ENCODE measurements at regions not wholly inside any gene's neighbourhood (a gene's known extent, or its start where the extent isn't known, plus 50 kb on each side); places are given as distances from the start of the nearest gene placed in this dataset.

DNA sequence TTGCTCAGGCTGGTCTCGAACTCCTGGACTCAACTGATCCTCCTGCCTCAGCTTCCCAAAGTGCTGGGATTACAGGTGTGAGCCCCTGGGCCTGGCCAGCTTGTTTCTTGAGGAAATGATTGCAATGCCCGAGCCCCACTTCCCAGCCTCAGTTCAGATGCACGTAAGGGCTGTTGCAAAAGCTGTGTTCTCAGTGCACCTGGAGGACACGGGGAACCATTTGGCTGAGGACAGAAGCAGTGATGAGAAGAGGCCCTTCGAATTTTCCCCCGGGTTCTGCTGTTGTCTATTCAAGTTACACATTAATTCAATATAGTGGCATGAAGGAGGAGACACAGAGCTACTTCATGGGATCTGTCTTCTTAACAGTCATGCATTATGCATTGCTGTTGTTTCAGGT, 78.8 kb upstream of the WDR26 start:
- no peak overlapping the region for H3K9ac ChIP-seq (ENCODE audit: low read length)
- no peak overlapping the region for H4K8ac ChIP-seq (ENCODE audit: low read depth, low read length)
- no peak overlapping the region for H3K4me2 ChIP-seq (ENCODE audit: low read length)
- H4K12ac ChIP-seq (ENCODE audit: low read depth, low read length): no peak overlapping the region
- H3K4me1 ChIP-seq (ENCODE audit: control insufficient read depth in 1 of 2, insufficient read depth in 2 of 2, low read length in 2 of 2): peaks cover 5 to 6% of the 10 kb centered on the region in 2 experiments
- no peak overlapping the region for H3K4ac ChIP-seq (ENCODE audit: low read depth, low read length)
- peaks cover 2% of the 10 kb centered on the region for H3K79me1 ChIP-seq (ENCODE audit: low read length)
- no peak overlapping the region for H3K14ac ChIP-seq (ENCODE audit: low read length)
- H4K91ac ChIP-seq (ENCODE audit: low read depth, low read length): no peak overlapping the region
- no peak overlapping the region for H2BK5ac ChIP-seq (ENCODE audit: low read depth, low read length, poor library complexity)
- no peak overlapping the region for H3K27ac ChIP-seq (ENCODE audit: low read depth, low read length)
- H3K23ac ChIP-seq (ENCODE audit: low read length): no peak overlapping the region
- H2BK120ac ChIP-seq (ENCODE audit: insufficient read depth, low read length, poor library complexity): no peak overlapping the region
- no CpG with 5 or more reads among the region's 6 CpGs for WGBS (ENCODE audit: extremely low coverage, insufficient coverage, insufficient read length)
- no peak overlapping the region for H2AFZ ChIP-seq (ENCODE audit: insufficient read depth, low read length, poor library complexity)
- DNase-seq: no peak
- no peaks in the 10 kb centered on the region for H3K79me2 ChIP-seq (ENCODE audit: control insufficient read depth, insufficient read depth, low read length, poor library complexity)
- no peak overlapping the region for H2BK12ac ChIP-seq (ENCODE audit: low read length)
- H3K36me3 ChIP-seq (ENCODE audit: control insufficient read depth in 1 of 2, insufficient read depth in 2 of 2, low read length in 2 of 2): no peaks in the 10 kb centered on the region
- H2AK5ac ChIP-seq (ENCODE audit: low read length): no peak overlapping the region
- no peaks in the 10 kb centered on the region for H3K27me3 ChIP-seq (ENCODE audit: insufficient read depth, low read length)
- H3K9me3 ChIP-seq (ENCODE audit: insufficient read depth, low read depth, low read length): peaks cover 2% of the 10 kb centered on the region
- H3K18ac ChIP-seq (ENCODE audit: low read length): no peak overlapping the region
- no peak overlapping the region for H3K4me3 ChIP-seq (ENCODE audit: low read depth, low read length)

DNA sequence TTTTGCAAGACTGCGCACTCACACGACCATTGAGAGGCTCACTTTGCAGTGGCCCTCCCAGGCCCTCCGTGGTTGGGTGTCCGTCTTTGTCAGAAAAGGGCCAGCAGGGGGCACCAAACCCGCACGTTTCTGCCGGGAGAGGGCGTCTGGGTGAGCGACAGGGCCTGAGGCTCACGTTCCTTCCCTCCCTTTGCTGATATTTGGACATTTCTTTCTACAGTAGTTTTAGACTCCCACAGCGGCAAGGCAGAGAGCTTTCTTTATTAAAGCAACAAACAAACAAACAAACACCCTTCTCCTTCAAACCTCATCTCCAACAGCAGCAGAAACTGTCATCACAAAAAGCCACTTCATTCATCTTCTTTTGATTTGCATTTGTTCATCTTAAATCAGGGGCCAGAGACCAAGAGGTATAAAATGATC, 79.2 kb upstream of the WDR26 start:
- no peak overlapping the region for H2BK120ac ChIP-seq (ENCODE audit: insufficient read depth, low read length, poor library complexity)
- no peak overlapping the region for H3K18ac ChIP-seq (ENCODE audit: low read length)

DNA sequence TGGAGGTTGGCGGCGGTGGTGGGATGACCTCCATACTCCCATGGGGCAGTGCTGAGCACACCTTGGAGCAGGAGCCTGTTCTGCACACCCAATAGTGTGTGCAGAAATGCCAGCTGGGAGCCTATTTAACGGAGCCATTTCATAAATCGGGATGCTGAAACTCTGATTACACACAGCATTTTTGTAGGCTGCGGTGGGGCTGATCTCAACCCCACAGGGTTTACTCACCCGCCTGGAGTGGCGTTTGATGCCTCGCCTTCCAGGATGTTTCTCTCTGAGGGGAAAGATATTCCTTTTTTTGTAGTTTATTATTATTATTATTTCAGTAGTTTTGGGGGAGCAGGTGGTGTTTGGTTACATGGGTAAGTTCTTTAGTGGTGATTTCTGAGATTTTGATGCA, 82.6 kb upstream of the WDR26 start:
- Histone ChIP-seq H2AFZ (ENCODE audit: insufficient read depth, low read length, poor library complexity) (no peak overlapping the region), H2BK120ac (ENCODE audit: insufficient read depth, low read length, poor library complexity) (no peak overlapping the region), H3K9me3 (ENCODE audit: insufficient read depth, low read depth, low read length) (peaks cover 3% of the 10 kb centered on the region), H3K79me1 (ENCODE audit: low read length) (no peaks in the 10 kb centered on the region), H3K4me3 (ENCODE audit: low read depth, low read length) (no peak overlapping the region), H3K36me3 (ENCODE audit: control insufficient read depth in 1 of 2, insufficient read depth in 2 of 2, low read length in 2 of 2) (no peaks in the 10 kb centered on the region), H3K4me1 (ENCODE audit: control insufficient read depth in 1 of 2, insufficient read depth in 2 of 2, low read length in 2 of 2) (peaks cover 0 to 3% of the 10 kb centered on the region in 2 experiments), H3K14ac (ENCODE audit: low read length) (no peak overlapping the region), H4K12ac (ENCODE audit: low read depth, low read length) (no peak overlapping the region), H3K4ac (ENCODE audit: low read depth, low read length) (no peak overlapping the region), H2BK12ac (ENCODE audit: low read length) (no peak overlapping the region), H3K4me2 (ENCODE audit: low read length) (no peak overlapping the region), H3K18ac (ENCODE audit: low read length) (no peak overlapping the region), H4K8ac (ENCODE audit: low read depth, low read length) (no peak overlapping the region), H3K79me2 (ENCODE audit: control insufficient read depth, insufficient read depth, low read length, poor library complexity) (no peaks in the 10 kb centered on the region), H3K23ac (ENCODE audit: low read length) (no peak overlapping the region), H3K27me3 (ENCODE audit: insufficient read depth, low read length) (no peaks in the 10 kb centered on the region), H3K27ac (ENCODE audit: low read depth, low read length) (no peak overlapping the region), H2AK5ac (ENCODE audit: low read length) (no peak overlapping the region), H2BK5ac (ENCODE audit: low read depth, low read length, poor library complexity) (no peak overlapping the region), H3K9ac (ENCODE audit: low read length) (no peak overlapping the region), H4K91ac (ENCODE audit: low read depth, low read length) (no peak overlapping the region)
- DNase-seq: no peak
- no CpG with 5 or more reads among the region's 8 CpGs for WGBS (ENCODE audit: extremely low coverage, insufficient coverage, insufficient read length)

More for the DNA sequence above, 79.2 kb upstream of the WDR26 start:
- no peak overlapping the region for H4K8ac ChIP-seq (ENCODE audit: low read depth, low read length)
- H4K91ac ChIP-seq (ENCODE audit: low read depth, low read length): no peak overlapping the region
- H2BK12ac ChIP-seq (ENCODE audit: low read length): no peak overlapping the region
- H3K4me2 ChIP-seq (ENCODE audit: low read length): no peak overlapping the region
- H3K27me3 ChIP-seq (ENCODE audit: insufficient read depth, low read length): no peaks in the 10 kb centered on the region
- H3K4me3 ChIP-seq (ENCODE audit: low read depth, low read length): no peak overlapping the region
- no peaks in the 10 kb centered on the region for H3K36me3 ChIP-seq (ENCODE audit: control insufficient read depth in 1 of 2, insufficient read depth in 2 of 2, low read length in 2 of 2)
- H3K4me1 ChIP-seq (ENCODE audit: control insufficient read depth in 1 of 2, insufficient read depth in 2 of 2, low read length in 2 of 2): peaks cover 5 to 6% of the 10 kb centered on the region in 2 experiments
- H3K4ac ChIP-seq (ENCODE audit: low read depth, low read length): no peak overlapping the region
- WGBS (ENCODE audit: extremely low coverage, insufficient coverage, insufficient read length): no CpG with 5 or more reads among the region's 11 CpGs
- H2BK5ac ChIP-seq (ENCODE audit: low read depth, low read length, poor library complexity): no peak overlapping the region
- H3K27ac ChIP-seq (ENCODE audit: low read depth, low read length): no peak overlapping the region
- DNase-seq: peak; percentile 83 to 95
- peaks cover 2% of the 10 kb centered on the region for H3K9me3 ChIP-seq (ENCODE audit: insufficient read depth, low read depth, low read length)
- no peak overlapping the region for H2AFZ ChIP-seq (ENCODE audit: insufficient read depth, low read length, poor library complexity)
- no peak overlapping the region for H3K23ac ChIP-seq (ENCODE audit: low read length)
- H4K12ac ChIP-seq (ENCODE audit: low read depth, low read length): no peak overlapping the region
- no peak overlapping the region for H2AK5ac ChIP-seq (ENCODE audit: low read length)
- no peaks in the 10 kb centered on the region for H3K79me2 ChIP-seq (ENCODE audit: control insufficient read depth, insufficient read depth, low read length, poor library complexity)
- no peak overlapping the region for H3K9ac ChIP-seq (ENCODE audit: low read length)
- H3K14ac ChIP-seq (ENCODE audit: low read length): no peak overlapping the region
- H3K79me1 ChIP-seq (ENCODE audit: low read length): peaks cover 2% of the 10 kb centered on the region

DNA sequence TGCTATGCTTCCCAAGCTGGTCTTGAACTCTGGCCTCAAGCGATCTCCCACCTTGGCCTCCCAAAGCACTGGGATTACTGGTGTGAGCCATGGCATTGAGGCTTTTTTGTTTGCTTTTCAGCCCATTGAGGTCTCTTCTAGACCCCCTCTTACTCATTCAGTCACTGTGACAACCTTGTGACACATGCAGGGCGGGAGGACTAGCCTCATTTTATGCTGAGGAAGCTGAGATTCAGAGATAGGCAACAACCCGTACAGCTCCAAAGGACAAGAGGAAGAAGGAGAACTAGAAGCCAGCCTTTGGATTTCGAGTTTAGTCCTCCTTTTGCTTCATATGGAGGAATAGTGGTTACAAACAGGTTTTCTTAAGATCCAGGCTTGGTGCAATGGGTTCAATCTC, 83.9 kb upstream of the WDR26 start:
- Histone ChIP-seq H3K4me3 (ENCODE audit: low read depth, low read length) (no peak overlapping the region), H4K91ac (ENCODE audit: low read depth, low read length) (no peak overlapping the region), H3K23ac (ENCODE audit: low read length) (no peak overlapping the region), H3K4ac (ENCODE audit: low read depth, low read length) (no peak overlapping the region), H3K79me2 (ENCODE audit: control insufficient read depth, insufficient read depth, low read length, poor library complexity) (no peaks in the 10 kb centered on the region), H3K4me2 (ENCODE audit: low read length) (no peak overlapping the region), H2BK12ac (ENCODE audit: low read length) (no peak overlapping the region), H3K14ac (ENCODE audit: low read length) (no peak overlapping the region), H3K18ac (ENCODE audit: low read length) (no peak overlapping the region), H2BK5ac (ENCODE audit: low read depth, low read length, poor library complexity) (no peak overlapping the region), H2AFZ (ENCODE audit: insufficient read depth, low read length, poor library complexity) (no peak overlapping the region), H4K12ac (ENCODE audit: low read depth, low read length) (no peak overlapping the region), H2BK120ac (ENCODE audit: insufficient read depth, low read length, poor library complexity) (no peak overlapping the region), H3K27ac (ENCODE audit: low read depth, low read length) (no peak overlapping the region), H3K9me3 (ENCODE audit: insufficient read depth, low read depth, low read length) (peaks cover 3% of the 10 kb centered on the region), H4K8ac (ENCODE audit: low read depth, low read length) (no peak overlapping the region), H3K79me1 (ENCODE audit: low read length) (no peaks in the 10 kb centered on the region), H3K4me1 (ENCODE audit: control insufficient read depth in 1 of 2, insufficient read depth in 2 of 2, low read length in 2 of 2) (peaks cover 2 to 5% of the 10 kb centered on the region in 2 experiments), H3K36me3 (ENCODE audit: control insufficient read depth in 1 of 2, insufficient read depth in 2 of 2, low read length in 2 of 2) (no peaks in the 10 kb centered on the region), H3K9ac (ENCODE audit: low read length) (no peak overlapping the region), H2AK5ac (ENCODE audit: low read length) (no peak overlapping the region), H3K27me3 (ENCODE audit: insufficient read depth, low read length) (no peaks in the 10 kb centered on the region)
- WGBS (ENCODE audit: extremely low coverage, insufficient coverage, insufficient read length): no CpG with 5 or more reads among the region's 4 CpGs
- no peak for DNase-seq
